ENCODE measurements at regions not wholly inside any gene's neighbourhood (a gene's known extent, or its start where the extent isn't known, plus 50 kb on each side); places are given as distances from the start of the nearest gene placed in this dataset.

GRCh38 chr6:143609972-143610371 lies 67.8 kb upstream of the PHACTR2 start:
- TF ChIP-seq CTCF (IDR thresholded peaks at IDR 0.05 in 4 of 5, conservative IDR thresholded peaks at IDR 0.05 in 1 of 5) (no peak), POLR2A (IDR thresholded peaks at IDR 0.05) (no peak)
